H1 (cell line): ENCODE measurements at regions not wholly inside any gene's neighbourhood (a gene's known extent, or its start where the extent isn't known, plus 50 kb on each side); places are given as distances from the start of the nearest gene placed in this dataset.

ENCODE experiments used
- GABPA ChIP-seq: IDR thresholded peaks from 2 replicates; pipeline ENCODE4 v1.6.1; 2011; ENCODE audit warnings: mild to moderate bottlenecking, low read length, moderate library complexity, borderline replicate concordance; ENCODE audit not compliant: insufficient read depth
- JUN ChIP-seq: IDR thresholded peaks from 2 replicates; pipeline ENCODE4 v1.6.1; 2011; ENCODE audit warnings: low read depth, mild to moderate bottlenecking, improper control_type of control experiment, low read length
- KDM4A ChIP-seq: IDR thresholded peaks from one replicate; pipeline ENCODE4 v1.7.1; 2012; ENCODE audit warnings: low read depth, mild to moderate bottlenecking, moderate library complexity, low read length, inconsistent platforms; ENCODE audit not compliant: severe bottlenecking
- PHF8 ChIP-seq: fragments of 200-600 bp; sonication (generic); conservative IDR thresholded peaks from 2 replicates; pipeline ENCODE4 v1.7.1; 2012; ENCODE audit warnings: low read depth, mild to moderate bottlenecking, inconsistent platforms, low read length, moderate library complexity
- POLR2AphosphoS5 ChIP-seq: IDR thresholded peaks from 2 replicates; pipeline ENCODE4 v1.6.1; 2011; ENCODE audit warnings: low read depth, low read length
- RBBP5 ChIP-seq: IDR thresholded peaks from 2 replicates; pipeline ENCODE4 v1.7.1; 2012; ENCODE audit warnings: low read depth, mild to moderate bottlenecking, inconsistent platforms, low read length, moderate library complexity, borderline replicate concordance
- SP1 ChIP-seq: IDR thresholded peaks from 2 replicates; pipeline ENCODE4 v1.6.1; 2011; ENCODE audit warnings: low read depth, low read length
- TCF12 ChIP-seq: IDR thresholded peaks from 2 replicates; pipeline ENCODE4 v1.6.1; 2011; ENCODE audit warnings: low read depth, mild to moderate bottlenecking, low read length
- TF ChIP-seq, protein P1 (sequence below): fragments of 300-600 bp; sonication (generic); IDR thresholded peaks from 2 replicates; pipeline ENCODE4 v1.7.1; 2012; ENCODE audit warnings: low read length, moderate library complexity, mild to moderate bottlenecking, inconsistent platforms; ENCODE audit not compliant: insufficient replicate concordance
- TF ChIP-seq, protein P2 (sequence below), 3 experiments: IDR thresholded peaks; 1 replicate in 2 of 3; 2 replicates in 1 of 3; pipeline versions ENCODE4 v1.5.1 to v1.6.1; 2011; ENCODE audit warnings: low read length in 3 of 3, mild to moderate bottlenecking in 3 of 3, inconsistent platforms in 2 of 3, low read depth in 1 of 3, moderate library complexity in 1 of 3; ENCODE audit not compliant: insufficient read depth in 1 of 3; ENCODE audit errors: control extremely low read depth in 1 of 3

DNA sequence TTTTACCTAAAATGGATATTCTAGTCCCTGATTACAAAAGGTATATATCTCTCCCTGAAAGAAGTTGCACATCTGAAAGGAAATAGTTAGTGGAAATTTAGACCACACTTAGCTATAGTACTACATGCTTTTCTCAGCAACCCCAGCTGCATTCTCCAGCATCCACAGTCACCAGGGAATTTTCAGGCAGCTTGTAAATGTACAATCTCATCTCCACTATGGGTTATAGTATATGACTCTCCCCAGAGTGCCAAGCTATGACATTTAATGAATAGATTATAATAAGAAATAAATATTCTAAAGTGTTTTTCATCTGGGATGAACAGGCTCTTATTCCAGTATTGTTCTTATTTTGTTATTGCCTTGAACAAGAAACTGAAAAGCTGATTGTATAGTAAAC, 197.6 kb upstream of the HNRNPA3 start (continued):
- TF ChIP-seq, protein P1, sequence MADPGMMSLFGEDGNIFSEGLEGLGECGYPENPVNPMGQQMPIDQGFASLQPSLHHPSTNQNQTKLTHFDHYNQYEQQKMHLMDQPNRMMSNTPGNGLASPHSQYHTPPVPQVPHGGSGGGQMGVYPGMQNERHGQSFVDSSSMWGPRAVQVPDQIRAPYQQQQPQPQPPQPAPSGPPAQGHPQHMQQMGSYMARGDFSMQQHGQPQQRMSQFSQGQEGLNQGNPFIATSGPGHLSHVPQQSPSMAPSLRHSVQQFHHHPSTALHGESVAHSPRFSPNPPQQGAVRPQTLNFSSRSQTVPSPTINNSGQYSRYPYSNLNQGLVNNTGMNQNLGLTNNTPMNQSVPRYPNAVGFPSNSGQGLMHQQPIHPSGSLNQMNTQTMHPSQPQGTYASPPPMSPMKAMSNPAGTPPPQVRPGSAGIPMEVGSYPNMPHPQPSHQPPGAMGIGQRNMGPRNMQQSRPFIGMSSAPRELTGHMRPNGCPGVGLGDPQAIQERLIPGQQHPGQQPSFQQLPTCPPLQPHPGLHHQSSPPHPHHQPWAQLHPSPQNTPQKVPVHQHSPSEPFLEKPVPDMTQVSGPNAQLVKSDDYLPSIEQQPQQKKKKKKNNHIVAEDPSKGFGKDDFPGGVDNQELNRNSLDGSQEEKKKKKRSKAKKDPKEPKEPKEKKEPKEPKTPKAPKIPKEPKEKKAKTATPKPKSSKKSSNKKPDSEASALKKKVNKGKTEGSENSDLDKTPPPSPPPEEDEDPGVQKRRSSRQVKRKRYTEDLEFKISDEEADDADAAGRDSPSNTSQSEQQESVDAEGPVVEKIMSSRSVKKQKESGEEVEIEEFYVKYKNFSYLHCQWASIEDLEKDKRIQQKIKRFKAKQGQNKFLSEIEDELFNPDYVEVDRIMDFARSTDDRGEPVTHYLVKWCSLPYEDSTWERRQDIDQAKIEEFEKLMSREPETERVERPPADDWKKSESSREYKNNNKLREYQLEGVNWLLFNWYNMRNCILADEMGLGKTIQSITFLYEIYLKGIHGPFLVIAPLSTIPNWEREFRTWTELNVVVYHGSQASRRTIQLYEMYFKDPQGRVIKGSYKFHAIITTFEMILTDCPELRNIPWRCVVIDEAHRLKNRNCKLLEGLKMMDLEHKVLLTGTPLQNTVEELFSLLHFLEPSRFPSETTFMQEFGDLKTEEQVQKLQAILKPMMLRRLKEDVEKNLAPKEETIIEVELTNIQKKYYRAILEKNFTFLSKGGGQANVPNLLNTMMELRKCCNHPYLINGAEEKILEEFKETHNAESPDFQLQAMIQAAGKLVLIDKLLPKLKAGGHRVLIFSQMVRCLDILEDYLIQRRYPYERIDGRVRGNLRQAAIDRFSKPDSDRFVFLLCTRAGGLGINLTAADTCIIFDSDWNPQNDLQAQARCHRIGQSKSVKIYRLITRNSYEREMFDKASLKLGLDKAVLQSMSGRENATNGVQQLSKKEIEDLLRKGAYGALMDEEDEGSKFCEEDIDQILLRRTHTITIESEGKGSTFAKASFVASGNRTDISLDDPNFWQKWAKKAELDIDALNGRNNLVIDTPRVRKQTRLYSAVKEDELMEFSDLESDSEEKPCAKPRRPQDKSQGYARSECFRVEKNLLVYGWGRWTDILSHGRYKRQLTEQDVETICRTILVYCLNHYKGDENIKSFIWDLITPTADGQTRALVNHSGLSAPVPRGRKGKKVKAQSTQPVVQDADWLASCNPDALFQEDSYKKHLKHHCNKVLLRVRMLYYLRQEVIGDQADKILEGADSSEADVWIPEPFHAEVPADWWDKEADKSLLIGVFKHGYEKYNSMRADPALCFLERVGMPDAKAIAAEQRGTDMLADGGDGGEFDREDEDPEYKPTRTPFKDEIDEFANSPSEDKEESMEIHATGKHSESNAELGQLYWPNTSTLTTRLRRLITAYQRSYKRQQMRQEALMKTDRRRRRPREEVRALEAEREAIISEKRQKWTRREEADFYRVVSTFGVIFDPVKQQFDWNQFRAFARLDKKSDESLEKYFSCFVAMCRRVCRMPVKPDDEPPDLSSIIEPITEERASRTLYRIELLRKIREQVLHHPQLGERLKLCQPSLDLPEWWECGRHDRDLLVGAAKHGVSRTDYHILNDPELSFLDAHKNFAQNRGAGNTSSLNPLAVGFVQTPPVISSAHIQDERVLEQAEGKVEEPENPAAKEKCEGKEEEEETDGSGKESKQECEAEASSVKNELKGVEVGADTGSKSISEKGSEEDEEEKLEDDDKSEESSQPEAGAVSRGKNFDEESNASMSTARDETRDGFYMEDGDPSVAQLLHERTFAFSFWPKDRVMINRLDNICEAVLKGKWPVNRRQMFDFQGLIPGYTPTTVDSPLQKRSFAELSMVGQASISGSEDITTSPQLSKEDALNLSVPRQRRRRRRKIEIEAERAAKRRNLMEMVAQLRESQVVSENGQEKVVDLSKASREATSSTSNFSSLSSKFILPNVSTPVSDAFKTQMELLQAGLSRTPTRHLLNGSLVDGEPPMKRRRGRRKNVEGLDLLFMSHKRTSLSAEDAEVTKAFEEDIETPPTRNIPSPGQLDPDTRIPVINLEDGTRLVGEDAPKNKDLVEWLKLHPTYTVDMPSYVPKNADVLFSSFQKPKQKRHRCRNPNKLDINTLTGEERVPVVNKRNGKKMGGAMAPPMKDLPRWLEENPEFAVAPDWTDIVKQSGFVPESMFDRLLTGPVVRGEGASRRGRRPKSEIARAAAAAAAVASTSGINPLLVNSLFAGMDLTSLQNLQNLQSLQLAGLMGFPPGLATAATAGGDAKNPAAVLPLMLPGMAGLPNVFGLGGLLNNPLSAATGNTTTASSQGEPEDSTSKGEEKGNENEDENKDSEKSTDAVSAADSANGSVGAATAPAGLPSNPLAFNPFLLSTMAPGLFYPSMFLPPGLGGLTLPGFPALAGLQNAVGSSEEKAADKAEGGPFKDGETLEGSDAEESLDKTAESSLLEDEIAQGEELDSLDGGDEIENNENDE, result no peak
- TF ChIP-seq PHF8 (no peak), RBBP5 (no peak), POLR2AphosphoS5 (no peak), KDM4A (no peak), JUN (no peak), GABPA (no peak), TCF12 (no peak), SP1 (no peak)
- TF ChIP-seq, protein P2, sequence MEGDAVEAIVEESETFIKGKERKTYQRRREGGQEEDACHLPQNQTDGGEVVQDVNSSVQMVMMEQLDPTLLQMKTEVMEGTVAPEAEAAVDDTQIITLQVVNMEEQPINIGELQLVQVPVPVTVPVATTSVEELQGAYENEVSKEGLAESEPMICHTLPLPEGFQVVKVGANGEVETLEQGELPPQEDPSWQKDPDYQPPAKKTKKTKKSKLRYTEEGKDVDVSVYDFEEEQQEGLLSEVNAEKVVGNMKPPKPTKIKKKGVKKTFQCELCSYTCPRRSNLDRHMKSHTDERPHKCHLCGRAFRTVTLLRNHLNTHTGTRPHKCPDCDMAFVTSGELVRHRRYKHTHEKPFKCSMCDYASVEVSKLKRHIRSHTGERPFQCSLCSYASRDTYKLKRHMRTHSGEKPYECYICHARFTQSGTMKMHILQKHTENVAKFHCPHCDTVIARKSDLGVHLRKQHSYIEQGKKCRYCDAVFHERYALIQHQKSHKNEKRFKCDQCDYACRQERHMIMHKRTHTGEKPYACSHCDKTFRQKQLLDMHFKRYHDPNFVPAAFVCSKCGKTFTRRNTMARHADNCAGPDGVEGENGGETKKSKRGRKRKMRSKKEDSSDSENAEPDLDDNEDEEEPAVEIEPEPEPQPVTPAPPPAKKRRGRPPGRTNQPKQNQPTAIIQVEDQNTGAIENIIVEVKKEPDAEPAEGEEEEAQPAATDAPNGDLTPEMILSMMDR (IDR thresholded peaks at IDR 0.05; ENCODE audit: control extremely low read depth in 1 of 3, insufficient read depth in 1 of 3, low read depth in 1 of 3, low read length in 3 of 3), result no peak
